ENCODE measurements at regions not wholly inside any gene's neighbourhood (a gene's known extent, or its start where the extent isn't known, plus 50 kb on each side); places are given as distances from the start of the nearest gene placed in this dataset.
A peak's percentile ranks its signal among the peaks of the same experiment; 100 is the strongest.

GRCh38 chr5:152147286-152147685 lies 222.6 kb upstream of the GLRA1 start:
- Histone ChIP-seq H3K27me3 (no peaks in the 10 kb centered on the region), H3K9me3 (ENCODE audit: low read depth) (no peaks in the 10 kb centered on the region), H3K27ac (no peak overlapping the region), H3K36me3 (no peaks in the 10 kb centered on the region), H3K4me3 (no peak overlapping the region), H3K4me1 (ENCODE audit: low read depth) (peaks cover 9% of the 10 kb centered on the region)
- DNase-seq (ENCODE audit: low read depth in 1 of 2, low spot score in 1 of 2): no peak
- TF ChIP-seq, protein P1, sequence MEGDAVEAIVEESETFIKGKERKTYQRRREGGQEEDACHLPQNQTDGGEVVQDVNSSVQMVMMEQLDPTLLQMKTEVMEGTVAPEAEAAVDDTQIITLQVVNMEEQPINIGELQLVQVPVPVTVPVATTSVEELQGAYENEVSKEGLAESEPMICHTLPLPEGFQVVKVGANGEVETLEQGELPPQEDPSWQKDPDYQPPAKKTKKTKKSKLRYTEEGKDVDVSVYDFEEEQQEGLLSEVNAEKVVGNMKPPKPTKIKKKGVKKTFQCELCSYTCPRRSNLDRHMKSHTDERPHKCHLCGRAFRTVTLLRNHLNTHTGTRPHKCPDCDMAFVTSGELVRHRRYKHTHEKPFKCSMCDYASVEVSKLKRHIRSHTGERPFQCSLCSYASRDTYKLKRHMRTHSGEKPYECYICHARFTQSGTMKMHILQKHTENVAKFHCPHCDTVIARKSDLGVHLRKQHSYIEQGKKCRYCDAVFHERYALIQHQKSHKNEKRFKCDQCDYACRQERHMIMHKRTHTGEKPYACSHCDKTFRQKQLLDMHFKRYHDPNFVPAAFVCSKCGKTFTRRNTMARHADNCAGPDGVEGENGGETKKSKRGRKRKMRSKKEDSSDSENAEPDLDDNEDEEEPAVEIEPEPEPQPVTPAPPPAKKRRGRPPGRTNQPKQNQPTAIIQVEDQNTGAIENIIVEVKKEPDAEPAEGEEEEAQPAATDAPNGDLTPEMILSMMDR (IDR thresholded peaks at IDR 0.05; ENCODE audit: low read depth, low read length): no peak

DNA sequence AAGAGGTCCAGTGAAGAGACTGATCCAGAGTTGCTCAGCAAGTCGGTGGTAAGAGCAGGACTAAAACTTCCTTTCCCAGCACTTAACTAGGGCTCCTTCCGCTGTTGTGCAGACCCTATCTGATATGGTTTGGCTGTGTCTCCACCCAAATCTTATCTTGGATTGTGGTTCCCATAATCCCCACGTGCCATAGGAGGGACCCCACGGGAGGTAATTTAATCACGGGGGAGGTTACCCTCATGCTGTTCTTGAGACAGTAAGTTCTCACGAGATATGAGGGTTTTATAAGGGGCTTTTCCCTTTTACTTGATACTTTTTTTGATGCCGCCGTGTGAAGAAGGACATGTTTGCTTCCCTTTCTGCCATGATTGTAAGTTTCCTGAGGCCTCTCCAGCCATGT lies 221.9 kb upstream of the GLRA1 start:
- H3K4me3 ChIP-seq: no peak overlapping the region
- H3K27ac ChIP-seq: no peak overlapping the region
- H3K9me3 ChIP-seq (ENCODE audit: low read depth): no peaks in the 10 kb centered on the region
- H3K27me3 ChIP-seq: no peaks in the 10 kb centered on the region
- DNase-seq (ENCODE audit: low read depth in 1 of 2, low spot score in 1 of 2): no peak
- TF ChIP-seq, protein P1 (IDR thresholded peaks at IDR 0.05; ENCODE audit: low read depth, low read length): no peak
- H3K36me3 ChIP-seq: no peaks in the 10 kb centered on the region
- H3K4me1 ChIP-seq (ENCODE audit: low read depth): peaks cover 7% of the 10 kb centered on the region

GRCh38 chr5:152144556-152144955 lies 219.9 kb upstream of the GLRA1 start:
- Histone ChIP-seq H3K36me3 (no peaks in the 10 kb centered on the region), H3K4me1 (ENCODE audit: low read depth) (no peaks in the 10 kb centered on the region), H3K4me3 (no peak overlapping the region), H3K9me3 (ENCODE audit: low read depth) (no peaks in the 10 kb centered on the region), H3K27ac (no peak overlapping the region), H3K27me3 (peaks cover 2% of the 10 kb centered on the region)
- TF ChIP-seq, protein P1 (IDR thresholded peaks at IDR 0.05; ENCODE audit: low read depth, low read length): no peak
- DNase-seq (ENCODE audit: low read depth in 1 of 2, low spot score in 1 of 2): no peak

DNA sequence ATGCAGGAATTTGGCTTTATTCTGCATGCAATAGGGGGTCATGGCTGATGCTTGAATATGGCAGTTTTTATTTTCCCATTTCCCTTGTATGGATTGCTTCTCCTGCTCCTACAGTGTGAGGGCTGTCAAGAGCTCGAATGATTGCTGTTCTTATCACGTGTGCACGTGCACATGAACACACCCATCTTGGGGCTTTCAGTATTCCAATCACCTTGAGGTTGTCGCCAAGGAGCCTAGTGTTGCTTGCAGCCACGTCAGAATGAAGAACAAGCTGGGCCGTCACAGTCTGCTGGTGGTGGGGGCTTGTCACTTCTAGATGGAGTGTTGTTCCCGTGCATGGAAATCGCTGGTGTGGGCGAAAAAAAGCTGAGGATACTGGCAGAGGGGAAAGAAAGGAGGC lies 219.4 kb upstream of the GLRA1 start:
- Histone ChIP-seq H3K4me1 (ENCODE audit: low read depth) (no peaks in the 10 kb centered on the region), H3K27ac (no peak overlapping the region)
- TF ChIP-seq, protein P1 (IDR thresholded peaks at IDR 0.05; ENCODE audit: low read depth, low read length): no peak

DNA sequence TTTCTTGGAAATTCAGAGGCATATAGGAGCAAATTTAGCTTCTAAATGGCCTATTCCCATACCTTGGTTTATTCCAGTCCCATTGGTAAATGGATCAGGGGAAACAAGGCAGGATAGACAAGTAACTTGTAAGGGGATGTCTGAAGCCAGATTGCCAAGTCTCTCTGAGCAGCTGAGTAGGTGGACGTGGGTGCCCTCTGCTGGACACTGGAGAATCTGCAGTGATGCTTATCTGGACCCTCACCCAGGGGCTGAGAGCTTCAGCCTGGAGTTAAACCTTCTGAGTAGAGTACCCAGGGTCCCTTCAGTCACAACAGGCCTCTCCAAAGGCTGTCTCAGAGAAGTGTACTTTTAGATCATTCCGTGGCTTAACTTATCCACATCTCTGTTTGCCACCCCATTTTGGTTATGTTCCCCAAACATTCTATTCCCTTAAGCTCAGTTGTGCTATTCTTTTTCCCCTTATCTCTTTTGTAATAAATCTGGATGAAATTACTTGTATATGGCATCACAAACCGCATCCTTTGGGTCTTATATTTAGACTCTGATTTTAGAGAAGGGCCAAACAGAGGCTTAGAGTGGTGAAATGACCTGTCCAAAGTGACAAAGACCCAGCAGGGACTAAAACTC lies 218.3 kb upstream of the GLRA1 start:
- TF ChIP-seq, protein P1 (IDR thresholded peaks at IDR 0.05; ENCODE audit: low read depth, low read length): peak; percentile 97
- DNase-seq (ENCODE audit: low read depth in 1 of 2, low spot score in 1 of 2): peak; percentile 77 to 81
- no peak overlapping the region for H3K4me3 ChIP-seq

More for the DNA sequence above, 219.4 kb upstream of the GLRA1 start:
- peaks cover 4% of the 10 kb centered on the region for H3K27me3 ChIP-seq
- no peak for DNase-seq (ENCODE audit: low read depth in 1 of 2, low spot score in 1 of 2)
- no peak overlapping the region for H3K4me3 ChIP-seq
- H3K9me3 ChIP-seq (ENCODE audit: low read depth): no peaks in the 10 kb centered on the region
- no peaks in the 10 kb centered on the region for H3K36me3 ChIP-seq

More for the DNA sequence above, 218.3 kb upstream of the GLRA1 start:
- H3K36me3 ChIP-seq: no peaks in the 10 kb centered on the region
- peaks cover 3% of the 10 kb centered on the region for H3K4me1 ChIP-seq (ENCODE audit: low read depth)
- H3K27me3 ChIP-seq: peaks cover 4% of the 10 kb centered on the region
- no peaks in the 10 kb centered on the region for H3K9me3 ChIP-seq (ENCODE audit: low read depth)
- H3K27ac ChIP-seq: no peak overlapping the region

All from cardiac muscle cell (in vitro differentiated cells and primary cell).